ENCODE measurements at regions not wholly inside any gene's neighbourhood (a gene's known extent, or its start where the extent isn't known, plus 50 kb on each side); places are given as distances from the start of the nearest gene placed in this dataset.

GRCh38 chr2:4528773-4529172 is 825.4 kb downstream of the DCDC2C start:
- H3K4me1 ChIP-seq = no peaks in the 10 kb centered on the region
- no peaks in the 10 kb centered on the region for H3K27me3 ChIP-seq
- no peak for TF ChIP-seq CTCF (IDR thresholded peaks at IDR 0.05)
- TF ChIP-seq POLR2A (IDR thresholded peaks at IDR 0.05) = no peak
- H3K27ac ChIP-seq = no peak overlapping the region
- no peak overlapping the region for H3K4me3 ChIP-seq (replicated peaks in 1 of 3)
- no peaks in the 10 kb centered on the region for H3K36me3 ChIP-seq
- WGBS, 2 donors = 74 to 84% methylated on average over 3 of the region's 3 CpGs
- intact Hi-C loops (cut with DNase I) = no loop called here
- H3K9me3 ChIP-seq = no peaks in the 10 kb centered on the region
- no peak for DNase-seq

GRCh38 chr2:4529738-4530137 is 826.4 kb downstream of the DCDC2C start:
- Histone ChIP-seq H3K27me3 (no peaks in the 10 kb centered on the region), H3K4me3 (replicated peaks in 1 of 3) (no peak overlapping the region), H3K9me3 (no peaks in the 10 kb centered on the region), H3K27ac (no peak overlapping the region), H3K36me3 (no peaks in the 10 kb centered on the region), H3K4me1 (no peaks in the 10 kb centered on the region)
- TF ChIP-seq CTCF (IDR thresholded peaks at IDR 0.05) (no peak), POLR2A (IDR thresholded peaks at IDR 0.05) (no peak)
- 100% methylated on average over 1 of the region's 1 CpG for WGBS, 2 donors
- intact Hi-C loops (cut with DNase I) = no loop called here
- no peak for DNase-seq

- H3K4me1 ChIP-seq = no peaks in the 10 kb centered on the region
- H3K36me3 ChIP-seq = no peaks in the 10 kb centered on the region
- 79 to 83% methylated on average over 9 of the region's 9 CpGs for WGBS, 2 donors
- H3K27me3 ChIP-seq = no peaks in the 10 kb centered on the region
- H3K4me3 ChIP-seq (replicated peaks in 1 of 3) = no peak overlapping the region
- no peak for TF ChIP-seq POLR2A (IDR thresholded peaks at IDR 0.05)
- no peak for TF ChIP-seq CTCF (IDR thresholded peaks at IDR 0.05)
- no peak for DNase-seq
- intact Hi-C loops (cut with DNase I) = no loop called here
- H3K9me3 ChIP-seq = no peaks in the 10 kb centered on the region
- no peak overlapping the region for H3K27ac ChIP-seq
These were observed 826.9 kb downstream of the DCDC2C start for GRCh38 chr2:4530231-4530630.

GRCh38 chr2:4533806-4534205 is 830.4 kb downstream of the DCDC2C start:
- 97 to 98% methylated on average over 2 of the region's 2 CpGs for WGBS, 2 donors
- no peak for DNase-seq
- Histone ChIP-seq H3K27me3 (peaks cover 4% of the 10 kb centered on the region), H3K36me3 (no peaks in the 10 kb centered on the region), H3K9me3 (no peaks in the 10 kb centered on the region), H3K4me1 (no peaks in the 10 kb centered on the region), H3K4me3 (replicated peaks in 1 of 3) (no peak overlapping the region), H3K27ac (no peak overlapping the region)
- intact Hi-C loops (cut with DNase I) = no loop called here
- TF ChIP-seq POLR2A (IDR thresholded peaks at IDR 0.05) (no peak), CTCF (IDR thresholded peaks at IDR 0.05) (no peak)

- H3K27ac ChIP-seq = no peak overlapping the region
- no peaks in the 10 kb centered on the region for H3K36me3 ChIP-seq
- no peak overlapping the region for H3K4me3 ChIP-seq (replicated peaks in 1 of 3)
- intact Hi-C loops (cut with DNase I) = no loop called here
- peaks cover 4% of the 10 kb centered on the region for H3K27me3 ChIP-seq
- no peak for DNase-seq
- H3K9me3 ChIP-seq = no peaks in the 10 kb centered on the region
- TF ChIP-seq POLR2A (IDR thresholded peaks at IDR 0.05) = no peak
- TF ChIP-seq CTCF (IDR thresholded peaks at IDR 0.05) = no peak
- WGBS, 2 donors = 91 to 94% methylated on average over 9 of the region's 9 CpGs
- H3K4me1 ChIP-seq = no peaks in the 10 kb centered on the region
These were observed 835.7 kb downstream of the DCDC2C start for GRCh38 chr2:4539121-4539520.

Data from thyroid gland (tissue), 4 donors.